Skeletal muscle tissue (tissue), 3 donors: ENCODE measurements at regions not wholly inside any gene's neighbourhood (a gene's known extent, or its start where the extent isn't known, plus 50 kb on each side); places are given as distances from the start of the nearest gene placed in this dataset.
"Not testable (repeated sequence)": the region's sequence is repeated elsewhere in the genome, so short reads cannot be mapped to it uniquely, and the experiment has no call there.

ENCODE experiments used
- H3K27ac ChIP-seq: one replicate; pipeline ENCODE4 v1.7.0; 2013; ENCODE audit warnings: mild to moderate bottlenecking, low read depth, low read length, inconsistent platforms
- H3K27me3 ChIP-seq, 3 donors: one replicate each; pipeline ENCODE4 v1.7.0; 2013; ENCODE audit warnings: low read length in 3 of 3; ENCODE audit not compliant: control insufficient read depth in 3 of 3, insufficient read depth in 3 of 3
- H3K36me3 ChIP-seq, 3 donors: one replicate each; pipeline ENCODE4 v1.7.0; 2013; ENCODE audit warnings: low read length in 3 of 3; ENCODE audit not compliant: control insufficient read depth in 3 of 3, insufficient read depth in 3 of 3
- H3K4me1 ChIP-seq, 3 donors: one replicate each; pipeline ENCODE4 v1.7.0; 2013; ENCODE audit warnings: low read length in 3 of 3, mild to moderate bottlenecking in 3 of 3; ENCODE audit not compliant: control insufficient read depth in 3 of 3, insufficient read depth in 3 of 3
- H3K4me3 ChIP-seq, 3 donors: one replicate each; pipeline ENCODE4 v1.7.0; 2013; ENCODE audit warnings: low read length in 3 of 3
- H3K9ac ChIP-seq, 3 donors: one replicate each; pipeline ENCODE4 v1.7.0; 2013; ENCODE audit warnings: low read length in 3 of 3, mild to moderate bottlenecking in 3 of 3, moderate library complexity in 2 of 3, low read depth in 1 of 3
- H3K9me3 ChIP-seq, 3 donors: one replicate each; pipeline ENCODE4 v1.7.0; 2013; ENCODE audit warnings: low read length in 3 of 3; ENCODE audit not compliant: control insufficient read depth in 3 of 3
- donor health status: Osteomylitis.

- Histone ChIP-seq H3K36me3 (no peaks in the 10 kb centered on the region), H3K4me1 (no peaks in the 10 kb centered on the region), H3K4me3 (no peak overlapping the region), H3K27ac (no peak overlapping the region), H3K9ac (no peak overlapping the region), H3K27me3 (peaks cover 0 to 14% (median 0%) of the 10 kb centered on the region in 3 donors), H3K9me3 (peaks cover 0 to 4% (median 4%) of the 10 kb centered on the region in 3 donors)
Measured at GRCh38 chr22:47498969-47499495, 736.6 kb downstream of the TBC1D22A start.

GRCh38 chr22:47497666-47498065 is 735.2 kb downstream of the TBC1D22A start:
- no peak overlapping the region for H3K27ac ChIP-seq
- H3K4me1 ChIP-seq = no peaks in the 10 kb centered on the region
- H3K4me3 ChIP-seq = no peak overlapping the region
- H3K36me3 ChIP-seq = no peaks in the 10 kb centered on the region
- peaks cover 0 to 4% (median 4%) of the 10 kb centered on the region in 3 donors for H3K9me3 ChIP-seq
- no peak overlapping the region for H3K9ac ChIP-seq
- H3K27me3 ChIP-seq = peaks cover 0 to 14% (median 0%) of the 10 kb centered on the region in 3 donors

GRCh38 chr22:47495110-47495509 is 732.7 kb downstream of the TBC1D22A start:
- peaks cover 0 to 4% (median 0%) of the 10 kb centered on the region in 3 donors for H3K9me3 ChIP-seq
- no peaks in the 10 kb centered on the region for H3K36me3 ChIP-seq
- H3K4me3 ChIP-seq = no peak overlapping the region
- H3K27ac ChIP-seq = no peak overlapping the region
- H3K9ac ChIP-seq = no peak overlapping the region
- H3K27me3 ChIP-seq = peaks cover 0 to 14% (median 0%) of the 10 kb centered on the region in 3 donors
- no peaks in the 10 kb centered on the region for H3K4me1 ChIP-seq

GRCh38 chr22:47488131-47488530 is 725.7 kb downstream of the TBC1D22A start:
- not testable (repeated sequence) for H3K9me3 ChIP-seq, H3K27ac ChIP-seq, H3K4me3 ChIP-seq, H3K36me3 ChIP-seq, H3K4me1 ChIP-seq, H3K27me3 ChIP-seq, H3K9ac ChIP-seq

- no peaks in the 10 kb centered on the region for H3K4me1 ChIP-seq
- no peaks in the 10 kb centered on the region for H3K36me3 ChIP-seq
- no peaks in the 10 kb centered on the region for H3K27me3 ChIP-seq
- no peak overlapping the region for H3K9ac ChIP-seq
- H3K27ac ChIP-seq = no peak overlapping the region
- H3K4me3 ChIP-seq = no peak overlapping the region
- H3K9me3 ChIP-seq = no peaks in the 10 kb centered on the region
Measured at GRCh38 chr22:47486569-47487312, 724.3 kb downstream of the TBC1D22A start.

GRCh38 chr22:47484960-47485569 is 722.6 kb downstream of the TBC1D22A start:
- H3K9me3 ChIP-seq = no peaks in the 10 kb centered on the region
- no peaks in the 10 kb centered on the region for H3K27me3 ChIP-seq
- H3K36me3 ChIP-seq = no peaks in the 10 kb centered on the region
- H3K9ac ChIP-seq = no peak overlapping the region
- no peaks in the 10 kb centered on the region for H3K4me1 ChIP-seq
- H3K4me3 ChIP-seq = no peak overlapping the region
- no peak overlapping the region for H3K27ac ChIP-seq

- no peak overlapping the region for H3K4me3 ChIP-seq
- H3K27me3 ChIP-seq = peaks cover 0 to 4% (median 0%) of the 10 kb centered on the region in 3 donors
- H3K9ac ChIP-seq = no peak overlapping the region
- no peaks in the 10 kb centered on the region for H3K9me3 ChIP-seq
- no peaks in the 10 kb centered on the region for H3K36me3 ChIP-seq
- no peaks in the 10 kb centered on the region for H3K4me1 ChIP-seq
- no peak overlapping the region for H3K27ac ChIP-seq
Measured at GRCh38 chr22:47476231-47476630, 713.8 kb downstream of the TBC1D22A start.

GRCh38 chr22:47474895-47475294 is 712.4 kb downstream of the TBC1D22A start:
- H3K27me3 ChIP-seq = peaks cover 0 to 7% (median 0%) of the 10 kb centered on the region in 3 donors
- H3K9me3 ChIP-seq = no peaks in the 10 kb centered on the region
- H3K27ac ChIP-seq = no peak overlapping the region
- H3K9ac ChIP-seq = no peak overlapping the region
- no peak overlapping the region for H3K4me3 ChIP-seq
- H3K36me3 ChIP-seq = no peaks in the 10 kb centered on the region
- no peaks in the 10 kb centered on the region for H3K4me1 ChIP-seq

GRCh38 chr22:47474464-47474863 is 712.0 kb downstream of the TBC1D22A start:
- no peak overlapping the region for H3K27ac ChIP-seq
- no peak overlapping the region for H3K9ac ChIP-seq
- H3K4me3 ChIP-seq = no peak overlapping the region
- H3K36me3 ChIP-seq = no peaks in the 10 kb centered on the region
- H3K27me3 ChIP-seq = peaks cover 0 to 7% (median 0%) of the 10 kb centered on the region in 3 donors
- H3K4me1 ChIP-seq = no peaks in the 10 kb centered on the region
- no peaks in the 10 kb centered on the region for H3K9me3 ChIP-seq

- Histone ChIP-seq H3K4me3 (no peak overlapping the region), H3K9ac (no peak overlapping the region), H3K4me1 (no peaks in the 10 kb centered on the region), H3K36me3 (no peaks in the 10 kb centered on the region), H3K9me3 (no peaks in the 10 kb centered on the region), H3K27ac (no peak overlapping the region), H3K27me3 (peaks cover 0 to 7% (median 0%) of the 10 kb centered on the region in 3 donors)
Measured at GRCh38 chr22:47472636-47473035, 710.2 kb downstream of the TBC1D22A start.
